Muscle layer of colon (tissue), 2 donors: ENCODE measurements at regions not wholly inside any gene's neighbourhood (a gene's known extent, or its start where the extent isn't known, plus 50 kb on each side); places are given as distances from the start of the nearest gene placed in this dataset.

Experiments used
- H3K27ac ChIP-seq: one replicate; pipeline ENCODE4 v1.7.0; 2013; ENCODE audit warnings: low read depth, mild to moderate bottlenecking, low read length, moderate library complexity
- H3K27me3 ChIP-seq, 2 donors: one replicate each; pipeline ENCODE4 v1.7.0; 2013; ENCODE audit warnings: low read length in 2 of 2, mild to moderate bottlenecking in 2 of 2; ENCODE audit not compliant: insufficient read depth in 2 of 2, control insufficient read depth in 1 of 2
- H3K36me3 ChIP-seq: one replicate; pipeline ENCODE4 v1.7.0; 2013; ENCODE audit warnings: mild to moderate bottlenecking, low read length; ENCODE audit not compliant: insufficient read depth
- H3K4me1 ChIP-seq: one replicate; pipeline ENCODE4 v1.7.0; 2013; ENCODE audit warnings: mild to moderate bottlenecking, low read length; ENCODE audit not compliant: insufficient read depth
- H3K4me3 ChIP-seq, 2 donors: one replicate each; pipeline ENCODE4 v1.7.0; 2013; ENCODE audit warnings: low read length in 2 of 2, low read depth in 1 of 2, mild to moderate bottlenecking in 1 of 2, moderate library complexity in 1 of 2
- H3K9ac ChIP-seq: one replicate; pipeline ENCODE4 v1.7.0; 2013; ENCODE audit warnings: low read length
- H3K9me3 ChIP-seq: one replicate; pipeline ENCODE4 v1.7.0; 2013; ENCODE audit warnings: mild to moderate bottlenecking, low read length
- donor health status: abdominal sarcoma.
- donor health status: Adenocarcinoma of cecum.

- H3K4me1 ChIP-seq = peaks cover 23% of the 10 kb centered on the region
These were observed 254.1 kb downstream of the UACA start for GRCh38 chr15:70509282-70509662.

GRCh38 chr15:70508561-70509281 lies 254.6 kb downstream of the UACA start:
- H3K27ac ChIP-seq = no peak overlapping the region
- H3K4me3 ChIP-seq = no peak overlapping the region
- H3K36me3 ChIP-seq = no peaks in the 10 kb centered on the region
- peaks cover 28% of the 10 kb centered on the region for H3K4me1 ChIP-seq
- H3K9me3 ChIP-seq = no peaks in the 10 kb centered on the region
- H3K27me3 ChIP-seq = no peaks in the 10 kb centered on the region
- no peak overlapping the region for H3K9ac ChIP-seq

More at GRCh38 chr15:70509282-70509662, 254.1 kb downstream of the UACA start:
- Histone ChIP-seq H3K27ac (no peak overlapping the region), H3K4me3 (no peak overlapping the region), H3K36me3 (no peaks in the 10 kb centered on the region), H3K9ac (no peak overlapping the region), H3K27me3 (no peaks in the 10 kb centered on the region), H3K9me3 (no peaks in the 10 kb centered on the region)

- no peak overlapping the region for H3K9ac ChIP-seq
- no peak overlapping the region for H3K27ac ChIP-seq
These were observed 255.5 kb downstream of the UACA start for GRCh38 chr15:70507772-70508371.

DNA sequence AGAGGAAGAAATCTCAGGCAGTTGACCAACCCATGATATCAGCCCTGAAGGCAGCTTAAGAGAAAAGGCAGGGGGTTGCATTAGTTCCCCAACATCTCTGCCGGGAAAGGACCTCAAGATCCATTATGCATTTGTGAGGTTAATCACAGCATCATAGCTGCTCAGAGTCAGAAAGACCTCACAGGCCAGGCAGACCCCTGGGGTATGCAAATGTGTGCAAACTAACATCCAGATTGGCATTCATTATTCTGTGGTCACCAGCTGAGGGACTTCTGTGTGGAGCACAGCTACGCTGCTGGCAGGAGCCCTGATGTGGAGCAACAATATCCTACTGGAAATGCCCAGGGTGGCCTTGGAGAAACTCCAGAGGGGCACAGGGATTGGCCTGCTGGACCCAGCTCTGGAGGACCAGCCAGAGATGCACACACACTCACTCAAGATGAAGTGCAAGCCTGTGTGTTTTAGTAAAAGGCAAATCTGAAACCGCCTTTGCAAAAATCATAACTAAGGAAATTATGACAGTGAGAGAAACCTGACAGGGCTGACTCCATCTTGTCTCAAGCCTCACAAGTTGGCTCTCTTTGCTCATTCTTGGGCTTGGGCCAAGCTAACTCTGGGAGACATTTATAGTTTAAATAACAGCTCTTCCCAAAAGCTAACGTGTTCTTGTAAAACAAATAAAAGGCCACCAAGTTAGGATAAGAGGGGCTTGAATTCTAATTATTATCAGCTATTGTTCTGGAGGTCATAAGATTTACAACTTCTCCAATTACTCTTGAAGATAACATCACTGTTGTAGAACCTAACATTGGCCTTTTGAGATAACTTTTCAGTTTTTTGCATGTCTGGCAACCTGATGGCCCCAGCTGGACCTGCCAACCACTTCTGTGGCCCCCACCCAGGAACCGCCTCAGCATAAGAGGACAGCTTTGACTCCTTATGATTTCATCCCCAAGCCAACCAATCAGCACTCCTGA lies 257.1 kb downstream of the UACA start:
- Histone ChIP-seq H3K27ac (no peak overlapping the region), H3K27me3 (no peaks in the 10 kb centered on the region)

More at GRCh38 chr15:70507772-70508371, 255.5 kb downstream of the UACA start:
- Histone ChIP-seq H3K4me1 (peaks cover 32% of the 10 kb centered on the region), H3K9me3 (no peaks in the 10 kb centered on the region), H3K27me3 (no peaks in the 10 kb centered on the region), H3K36me3 (no peaks in the 10 kb centered on the region), H3K4me3 (no peak overlapping the region)

GRCh38 chr15:70505411-70505919 lies 257.9 kb downstream of the UACA start:
- Histone ChIP-seq H3K9me3 (no peaks in the 10 kb centered on the region), H3K36me3 (no peaks in the 10 kb centered on the region), H3K4me1 (peaks cover 32% of the 10 kb centered on the region), H3K4me3 (no peak overlapping the region), H3K9ac (no peak overlapping the region), H3K27me3 (no peaks in the 10 kb centered on the region), H3K27ac (no peak overlapping the region)

More for the DNA sequence above, 257.1 kb downstream of the UACA start:
- H3K4me3 ChIP-seq = no peak overlapping the region
- no peaks in the 10 kb centered on the region for H3K36me3 ChIP-seq
- peaks cover 32% of the 10 kb centered on the region for H3K4me1 ChIP-seq
- no peak overlapping the region for H3K9ac ChIP-seq
- no peaks in the 10 kb centered on the region for H3K9me3 ChIP-seq

DNA sequence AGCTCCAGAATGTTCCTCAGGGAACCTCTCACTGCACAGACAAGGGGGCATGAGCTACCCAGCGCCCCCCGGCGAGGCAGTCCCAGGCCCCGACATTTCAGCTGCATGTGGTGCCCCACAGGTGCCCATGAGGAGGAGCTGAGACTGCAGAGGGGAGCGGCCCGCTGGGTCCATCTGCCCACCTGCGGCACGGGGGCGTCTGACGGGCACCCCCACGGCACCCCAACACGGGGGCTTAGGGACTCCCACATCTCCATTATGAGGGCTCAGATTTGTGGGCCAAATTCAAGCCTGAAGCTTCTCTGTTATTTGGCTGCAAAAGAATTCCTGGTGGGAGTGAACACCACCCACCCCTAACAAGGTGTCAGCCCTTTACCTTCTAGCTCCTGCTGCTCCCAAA lies 258.4 kb downstream of the UACA start:
- Histone ChIP-seq H3K4me3 (no peak overlapping the region), H3K27ac (no peak overlapping the region), H3K36me3 (no peaks in the 10 kb centered on the region), H3K27me3 (no peaks in the 10 kb centered on the region), H3K9me3 (no peaks in the 10 kb centered on the region), H3K9ac (no peak overlapping the region), H3K4me1 (peaks cover 32% of the 10 kb centered on the region)

GRCh38 chr15:70504299-70504951 lies 258.9 kb downstream of the UACA start:
- Histone ChIP-seq H3K4me3 (no peak overlapping the region), H3K27me3 (no peaks in the 10 kb centered on the region), H3K9me3 (no peaks in the 10 kb centered on the region), H3K36me3 (no peaks in the 10 kb centered on the region), H3K9ac (no peak overlapping the region), H3K4me1 (peaks cover 32% of the 10 kb centered on the region), H3K27ac (no peak overlapping the region)

- H3K9ac ChIP-seq = no peak overlapping the region
- no peaks in the 10 kb centered on the region for H3K36me3 ChIP-seq
- no peak overlapping the region for H3K4me3 ChIP-seq
- H3K27me3 ChIP-seq = no peaks in the 10 kb centered on the region
- no peaks in the 10 kb centered on the region for H3K9me3 ChIP-seq
- H3K4me1 ChIP-seq = peaks cover 32% of the 10 kb centered on the region
- H3K27ac ChIP-seq = no peak overlapping the region
These were observed 259.5 kb downstream of the UACA start for GRCh38 chr15:70503798-70504298.

DNA sequence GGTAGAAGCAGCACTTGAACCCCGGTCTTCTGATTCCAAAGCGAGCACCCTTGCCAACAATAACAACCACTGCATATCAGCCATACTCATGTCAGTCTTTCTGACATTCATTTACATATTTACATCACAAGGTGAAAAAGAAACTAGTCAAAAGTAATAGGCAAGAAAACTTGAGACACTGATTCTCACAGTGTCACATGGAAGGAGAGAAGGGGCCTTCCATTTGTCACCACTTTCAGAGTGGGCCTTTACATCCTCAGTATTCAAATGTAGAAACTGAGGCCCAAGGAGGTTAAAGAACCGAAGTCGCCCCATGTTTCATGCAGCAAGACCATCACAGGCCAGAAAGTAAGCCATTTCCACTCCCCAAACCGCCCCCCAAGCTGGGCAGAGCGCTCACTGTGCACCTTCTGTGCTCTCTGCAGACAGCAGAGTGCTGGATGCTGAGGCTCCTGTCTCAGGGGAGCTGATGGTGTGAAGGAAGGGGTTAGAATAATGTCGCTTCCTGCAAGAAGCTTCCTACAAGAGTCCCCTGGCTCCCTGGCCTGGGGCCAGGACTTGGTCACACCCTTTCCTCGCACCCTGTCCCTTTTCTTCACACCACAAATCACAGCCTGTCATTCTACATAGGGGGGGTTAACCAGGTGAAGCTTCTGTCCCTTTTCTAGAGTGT lies 260.1 kb downstream of the UACA start:
- H3K9me3 ChIP-seq = no peaks in the 10 kb centered on the region
- no peak overlapping the region for H3K4me3 ChIP-seq
- H3K27me3 ChIP-seq = no peaks in the 10 kb centered on the region
- no peak overlapping the region for H3K27ac ChIP-seq
- no peak overlapping the region for H3K9ac ChIP-seq
- H3K36me3 ChIP-seq = no peaks in the 10 kb centered on the region
- peaks cover 32% of the 10 kb centered on the region for H3K4me1 ChIP-seq

DNA sequence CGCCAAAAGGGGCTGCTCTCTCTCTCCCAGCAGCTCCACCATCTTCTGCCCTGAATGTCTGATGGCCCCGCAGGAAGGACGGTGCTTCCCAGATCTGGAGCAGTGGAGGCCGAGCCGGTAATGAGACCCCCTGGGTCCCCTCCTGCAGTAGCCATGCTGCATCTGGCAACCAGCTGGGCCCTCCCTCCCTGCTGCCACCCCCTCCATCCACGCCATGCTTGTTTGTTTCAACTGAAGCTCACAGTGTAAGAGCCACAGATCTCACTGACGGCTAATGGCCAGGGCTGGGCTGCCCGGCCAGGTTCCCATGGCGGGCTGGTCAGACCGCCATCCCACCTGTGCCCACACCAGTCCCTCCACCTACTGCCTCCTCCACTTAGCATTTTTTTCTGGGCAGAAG lies 260.8 kb downstream of the UACA start:
- H3K9me3 ChIP-seq = no peaks in the 10 kb centered on the region
- no peak overlapping the region for H3K4me3 ChIP-seq
- H3K27ac ChIP-seq = no peak overlapping the region
- no peaks in the 10 kb centered on the region for H3K36me3 ChIP-seq
- no peak overlapping the region for H3K9ac ChIP-seq
- H3K4me1 ChIP-seq = peaks cover 32% of the 10 kb centered on the region
- H3K27me3 ChIP-seq = no peaks in the 10 kb centered on the region
